Tibial artery (tissue), 4 donors: ENCODE measurements at regions not wholly inside any gene's neighbourhood (a gene's known extent, or its start where the extent isn't known, plus 50 kb on each side); places are given as distances from the start of the nearest gene placed in this dataset.

ENCODE experiments used
- DNase-seq, 2 donors: peaks; one replicate each; pipeline ENCODE4 v3.0.0-alpha.2; 2019
- H3K27ac ChIP-seq, 2 donors: fragments of 200-600 bp; sonication (generic) in 1 of 2; 1 replicate in 1 of 2; 2 replicates in 1 of 2; pipeline ENCODE4 v1.5.1; 2018 to 2019; ENCODE audit warnings: mild to moderate bottlenecking in 1 of 2
- H3K27me3 ChIP-seq, 2 donors: fragments of 200-600 bp; sonication (generic) in 1 of 2; one replicate each; pipeline versions ENCODE4 v1.5.1 to v1.6.0; 2016 to 2019
- H3K36me3 ChIP-seq, 3 donors: fragments of 200-600 bp; sonication (generic) in 2 of 3; one replicate each; pipeline ENCODE4 v1.5.1; 2016 to 2019; ENCODE audit warnings: mild to moderate bottlenecking in 2 of 3
- H3K4me1 ChIP-seq, 4 donors: fragments of 200-600 bp; sonication (generic) in 2 of 4; 1 replicate in 3 of 4; 2 replicates in 1 of 4; pipeline ENCODE4 v1.5.1; 2016 to 2019
- H3K4me3 ChIP-seq, 2 donors: fragments of 200-600 bp; sonication (generic) in 1 of 2; 1 replicate in 1 of 2; 2 replicates in 1 of 2; pipeline ENCODE4 v1.5.1; 2018 to 2019; ENCODE audit warnings: mild to moderate bottlenecking in 2 of 2
- H3K9me3 ChIP-seq, 3 donors: fragments of 200-600 bp; sonication (generic) in 1 of 3; one replicate each; pipeline ENCODE4 v1.5.1; 2016 to 2019
- CTCF ChIP-seq, 2 experiments: fragments of 200-600 bp in 1 of 2; fragments of 450-650 bp in 1 of 2; IDR thresholded peaks; one replicate each; pipeline ENCODE4 v1.5.1; 2017 to 2019; ENCODE audit warnings: antibody characterized with exemption in 2 of 2, mild to moderate bottlenecking in 1 of 2, moderate library complexity in 1 of 2
- intact Hi-C: fragments of 100-400 bp; cut with DNase I; formaldehyde crosslinking; loops from one replicate; pipeline ENCODE4 v1.15.0; 2023; ENCODE audit warnings: low total_unique reads

GRCh38 chr12:59119676-59120075 is 199.4 kb upstream of the LRIG3 start:
- Histone ChIP-seq H3K4me3 (no peak overlapping the region), H3K9me3 (no peaks in the 10 kb centered on the region), H3K36me3 (no peaks in the 10 kb centered on the region), H3K27ac (no peak overlapping the region), H3K27me3 (no peaks in the 10 kb centered on the region), H3K4me1 (peaks cover 0 to 58% (median 23%) of the 10 kb centered on the region in 4 donors)
- intact Hi-C loops, result no loop called here
- no peak for TF ChIP-seq CTCF (IDR thresholded peaks at IDR 0.05)
- no peak for DNase-seq

GRCh38 chr12:59118356-59118755 is 198.1 kb upstream of the LRIG3 start:
- no peak overlapping the region for H3K4me3 ChIP-seq
- no peaks in the 10 kb centered on the region for H3K9me3 ChIP-seq
- DNase-seq, result no peak
- no peak overlapping the region for H3K27ac ChIP-seq
- no peaks in the 10 kb centered on the region for H3K36me3 ChIP-seq
- no peak for TF ChIP-seq CTCF (IDR thresholded peaks at IDR 0.05)
- H3K27me3 ChIP-seq, result no peaks in the 10 kb centered on the region
- intact Hi-C loops, result no loop called here
- H3K4me1 ChIP-seq, result peaks cover 0 to 52% (median 28%) of the 10 kb centered on the region in 4 donors

GRCh38 chr12:59115995-59116394 is 195.7 kb upstream of the LRIG3 start:
- Histone ChIP-seq H3K27ac (no peak overlapping the region), H3K9me3 (no peaks in the 10 kb centered on the region), H3K27me3 (no peaks in the 10 kb centered on the region), H3K4me3 (no peak overlapping the region), H3K36me3 (no peaks in the 10 kb centered on the region), H3K4me1 (peaks cover 0 to 29% (median 11%) of the 10 kb centered on the region in 4 donors)
- DNase-seq, result no peak
- intact Hi-C loops, result no loop called here
- TF ChIP-seq CTCF (IDR thresholded peaks at IDR 0.05), result no peak

GRCh38 chr12:59115526-59115925 is 195.2 kb upstream of the LRIG3 start:
- no peak for TF ChIP-seq CTCF (IDR thresholded peaks at IDR 0.05)
- no peaks in the 10 kb centered on the region for H3K36me3 ChIP-seq
- no peak for DNase-seq
- intact Hi-C loops, result no loop called here
- peaks cover 0 to 24% (median 9%) of the 10 kb centered on the region in 4 donors for H3K4me1 ChIP-seq
- H3K9me3 ChIP-seq, result no peaks in the 10 kb centered on the region
- no peaks in the 10 kb centered on the region for H3K27me3 ChIP-seq
- no peak overlapping the region for H3K4me3 ChIP-seq
- no peak overlapping the region for H3K27ac ChIP-seq

- Histone ChIP-seq H3K4me1 (peaks cover 0 to 9% (median 5%) of the 10 kb centered on the region in 4 donors), H3K27ac (no peak overlapping the region), H3K27me3 (no peaks in the 10 kb centered on the region), H3K36me3 (no peaks in the 10 kb centered on the region), H3K4me3 (no peak overlapping the region), H3K9me3 (no peaks in the 10 kb centered on the region)
- DNase-seq, result peak; percentile 67 to 83
- TF ChIP-seq CTCF (IDR thresholded peaks at IDR 0.05), result peak; percentile 89 to 92
- intact Hi-C loops, result loop anchor here (5.0 kb wide), 1 partner anchor 38 kb away; no protein-coding TSS in a partner anchor
Observed at GRCh38 chr12:59113831-59114615, 193.7 kb upstream of the LRIG3 start.
